ENCODE measurements at regions not wholly inside any gene's neighbourhood (a gene's known extent, or its start where the extent isn't known, plus 50 kb on each side); places are given as distances from the start of the nearest gene placed in this dataset.

DNA sequence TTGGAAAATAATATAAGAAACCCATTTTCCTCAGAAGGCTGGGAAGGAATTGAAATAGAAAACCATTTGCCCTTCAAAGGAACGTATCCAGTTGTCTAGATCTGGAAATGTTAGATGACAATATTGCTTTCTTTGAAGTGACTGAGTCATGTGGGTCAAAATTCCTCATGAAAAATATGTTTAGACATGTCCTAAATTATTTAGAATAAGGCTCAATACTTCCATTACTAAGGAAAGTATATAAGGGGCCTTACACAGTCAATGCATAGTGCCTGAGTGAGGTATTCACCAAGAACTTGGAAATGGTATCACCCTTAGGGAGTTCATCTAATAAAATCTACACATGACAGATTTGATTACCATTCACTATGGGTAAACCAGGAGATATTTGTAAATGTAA, 619.8 kb upstream of the KCNMB2 start:
- Histone ChIP-seq H3K27ac (ENCODE audit: low read length) (no peak overlapping the region), H3K9me3 (replicated peaks; ENCODE audit: insufficient read depth, low read length) (no peaks in the 10 kb centered on the region), H3K9ac (ENCODE audit: low read length) (no peak overlapping the region), H3K4me3 (ENCODE audit: low read length) (no peak overlapping the region), H3F3A (ENCODE audit: insufficient read depth, low read length) (no peaks in the 10 kb centered on the region), H2AFZ (ENCODE audit: low read length) (no peak overlapping the region), H4K20me1 (ENCODE audit: insufficient read depth, low read length) (no peaks in the 10 kb centered on the region), H3K9me2 (replicated peaks; ENCODE audit: insufficient read depth, low read length) (no peaks in the 10 kb centered on the region), H3K4me1 (ENCODE audit: low read length) (no peaks in the 10 kb centered on the region), H3K79me2 (ENCODE audit: low read length) (no peaks in the 10 kb centered on the region), H3K36me3 (replicated peaks; ENCODE audit: insufficient read depth, low read length) (no peaks in the 10 kb centered on the region), H3K4me2 (ENCODE audit: low read depth, low read length) (no peak overlapping the region), H3K27me3 (replicated peaks; ENCODE audit: insufficient read depth, low read length) (no peaks in the 10 kb centered on the region)
- no peak for DNase-seq
- TF ChIP-seq CTCF (IDR thresholded peaks at IDR 0.05; ENCODE audit: low read length) (no peak), EZH2 (optimal IDR thresholded peaks at IDR 0.05; ENCODE audit: low read depth, low read length) (no peak), EZH2phosphoT487 (IDR thresholded peaks at IDR 0.05; ENCODE audit: low read length) (no peak)

DNA sequence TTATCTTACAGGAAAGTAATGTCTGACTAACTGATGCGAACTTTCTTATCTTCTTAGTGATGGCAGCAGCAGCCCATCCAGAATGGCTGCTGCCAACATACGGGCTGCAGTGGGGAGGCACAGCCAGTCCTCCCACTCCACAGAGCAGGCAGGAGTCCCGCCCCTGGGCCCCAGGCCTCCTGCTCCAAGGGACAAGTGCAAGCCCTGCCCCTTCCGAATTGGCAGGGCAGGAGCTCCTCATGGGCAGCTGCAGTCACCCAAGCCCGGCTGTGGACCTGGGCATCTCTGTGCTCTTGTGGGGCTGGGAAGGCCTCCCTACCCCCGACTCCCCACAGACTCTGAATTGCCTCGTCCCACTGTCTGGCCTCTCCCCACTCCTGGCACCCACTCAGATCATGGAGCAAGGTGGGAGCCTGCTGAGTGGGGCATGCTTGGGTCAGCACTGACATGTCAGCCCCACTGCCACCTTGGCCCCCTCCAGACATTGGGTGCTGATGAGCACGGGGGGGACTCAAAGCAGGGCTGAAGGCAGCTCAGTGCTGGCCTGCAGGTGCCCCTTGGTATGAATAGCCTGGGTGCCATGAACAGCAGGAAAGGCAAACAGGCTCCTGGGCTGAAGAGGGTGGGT, 618.9 kb upstream of the KCNMB2 start:
- no peak for TF ChIP-seq EZH2 (optimal IDR thresholded peaks at IDR 0.05; ENCODE audit: low read depth, low read length)
- TF ChIP-seq EZH2phosphoT487 (IDR thresholded peaks at IDR 0.05; ENCODE audit: low read length): no peak
- Histone ChIP-seq H2AFZ (ENCODE audit: low read length) (no peak overlapping the region; the same call in 1 of the 2 replicates), H3F3A (ENCODE audit: insufficient read depth, low read length) (no peaks in the 10 kb centered on the region), H3K27me3 (replicated peaks; ENCODE audit: insufficient read depth, low read length) (no peaks in the 10 kb centered on the region), H3K36me3 (replicated peaks; ENCODE audit: insufficient read depth, low read length) (no peaks in the 10 kb centered on the region), H3K79me2 (ENCODE audit: low read length) (no peaks in the 10 kb centered on the region), H3K4me1 (ENCODE audit: low read length) (no peaks in the 10 kb centered on the region), H3K9ac (ENCODE audit: low read length) (no peak overlapping the region), H3K4me3 (ENCODE audit: low read length) (no peak overlapping the region), H4K20me1 (ENCODE audit: insufficient read depth, low read length) (no peaks in the 10 kb centered on the region), H3K4me2 (ENCODE audit: low read depth, low read length) (no peak overlapping the region), H3K9me3 (replicated peaks; ENCODE audit: insufficient read depth, low read length) (no peaks in the 10 kb centered on the region), H3K9me2 (replicated peaks; ENCODE audit: insufficient read depth, low read length) (no peaks in the 10 kb centered on the region), H3K27ac (ENCODE audit: low read length) (no peak overlapping the region)
- no peak for DNase-seq

DNA sequence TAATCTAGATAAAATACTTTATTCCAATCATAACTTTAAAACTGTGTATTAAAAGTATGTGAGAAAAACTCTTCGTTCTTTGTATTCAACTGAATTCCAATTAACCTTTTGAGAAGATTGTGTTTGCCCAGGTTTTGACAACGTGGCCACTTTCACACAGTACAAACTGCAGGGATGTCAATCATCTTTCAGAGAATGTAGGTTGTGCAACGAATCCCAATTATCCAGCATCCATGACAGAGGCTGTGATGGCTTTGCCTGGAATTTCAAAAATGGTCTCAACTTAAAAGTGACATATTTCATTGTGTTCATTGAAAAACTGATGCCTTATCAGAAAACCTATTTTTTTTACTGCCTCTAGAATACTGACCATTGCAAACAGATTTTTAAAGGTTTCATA, 615.1 kb upstream of the KCNMB2 start:
- Histone ChIP-seq H4K20me1 (ENCODE audit: insufficient read depth, low read length) (no peaks in the 10 kb centered on the region), H3K9me3 (replicated peaks; ENCODE audit: insufficient read depth, low read length) (no peaks in the 10 kb centered on the region)

More for the DNA sequence above, 615.1 kb upstream of the KCNMB2 start:
- Histone ChIP-seq H2AFZ (ENCODE audit: low read length) (no peak overlapping the region), H3K9me2 (replicated peaks; ENCODE audit: insufficient read depth, low read length) (no peaks in the 10 kb centered on the region), H3K79me2 (ENCODE audit: low read length) (no peaks in the 10 kb centered on the region), H3K4me2 (ENCODE audit: low read depth, low read length) (no peak overlapping the region), H3K9ac (ENCODE audit: low read length) (no peak overlapping the region), H3K36me3 (replicated peaks; ENCODE audit: insufficient read depth, low read length) (no peaks in the 10 kb centered on the region), H3K4me3 (ENCODE audit: low read length) (no peak overlapping the region), H3F3A (ENCODE audit: insufficient read depth, low read length) (no peaks in the 10 kb centered on the region), H3K4me1 (ENCODE audit: low read length) (no peaks in the 10 kb centered on the region), H3K27ac (ENCODE audit: low read length) (no peak overlapping the region), H3K27me3 (replicated peaks; ENCODE audit: insufficient read depth, low read length) (no peaks in the 10 kb centered on the region)
- DNase-seq: no peak
- no peak for TF ChIP-seq EZH2phosphoT487 (IDR thresholded peaks at IDR 0.05; ENCODE audit: low read length)
- TF ChIP-seq CTCF (IDR thresholded peaks at IDR 0.05; ENCODE audit: low read length): no peak
- no peak for TF ChIP-seq EZH2 (optimal IDR thresholded peaks at IDR 0.05; ENCODE audit: low read depth, low read length)

Measured in MM.1S (cell line).